Suprapubic skin (tissue), 4 donors: ENCODE measurements at regions not wholly inside any gene's neighbourhood (a gene's known extent, or its start where the extent isn't known, plus 50 kb on each side); places are given as distances from the start of the nearest gene placed in this dataset.

Source experiments
- POLR2A ChIP-seq, 2 donors: fragments of 450-650 bp; IDR thresholded peaks; one replicate each; pipeline ENCODE4 v1.6.1; 2017; ENCODE audit warnings: antibody characterized with exemption in 2 of 2, mild to moderate bottlenecking in 2 of 2, moderate library complexity in 2 of 2
- POLR2AphosphoS5 ChIP-seq, 3 donors: sonication (generic); formaldehyde crosslinking; IDR thresholded peaks; one replicate each; pipeline ENCODE4 v1.6.1; 2017; ENCODE audit warnings: antibody characterized with exemption in 3 of 3
- TF ChIP-seq, protein P1 (sequence below), 2 donors: fragments of 200-600 bp in 1 of 2; fragments of 450-650 bp in 1 of 2; sonication (generic) in 1 of 2; IDR thresholded peaks; one replicate each; pipeline ENCODE4 v1.5.1; 2016 to 2019; ENCODE audit warnings: antibody characterized with exemption in 2 of 2, mild to moderate bottlenecking in 1 of 2, moderate library complexity in 1 of 2

DNA sequence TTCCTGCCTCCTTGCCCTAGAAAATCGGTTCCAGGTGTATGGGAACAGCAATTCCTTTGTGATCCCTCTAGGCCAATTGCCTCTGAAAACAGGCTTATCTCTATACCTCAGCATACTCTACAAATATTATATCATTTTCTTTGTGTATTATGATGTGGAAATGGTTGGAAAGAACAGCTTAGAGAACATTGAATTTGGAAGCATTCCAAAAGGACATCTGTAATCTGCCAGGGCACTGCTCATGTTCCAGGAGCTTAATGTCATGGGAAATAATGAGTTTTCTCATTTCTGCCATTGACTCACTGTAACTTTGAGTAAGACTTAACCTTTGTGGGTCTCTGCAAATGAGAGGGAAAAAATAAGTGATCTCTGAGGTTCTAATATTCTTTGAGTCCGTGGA is 147.3 kb downstream of the UFM1 start:
- TF ChIP-seq POLR2AphosphoS5 (IDR thresholded peaks at IDR 0.05) (no peak), POLR2A (IDR thresholded peaks at IDR 0.05) (no peak)
- TF ChIP-seq, protein P1, sequence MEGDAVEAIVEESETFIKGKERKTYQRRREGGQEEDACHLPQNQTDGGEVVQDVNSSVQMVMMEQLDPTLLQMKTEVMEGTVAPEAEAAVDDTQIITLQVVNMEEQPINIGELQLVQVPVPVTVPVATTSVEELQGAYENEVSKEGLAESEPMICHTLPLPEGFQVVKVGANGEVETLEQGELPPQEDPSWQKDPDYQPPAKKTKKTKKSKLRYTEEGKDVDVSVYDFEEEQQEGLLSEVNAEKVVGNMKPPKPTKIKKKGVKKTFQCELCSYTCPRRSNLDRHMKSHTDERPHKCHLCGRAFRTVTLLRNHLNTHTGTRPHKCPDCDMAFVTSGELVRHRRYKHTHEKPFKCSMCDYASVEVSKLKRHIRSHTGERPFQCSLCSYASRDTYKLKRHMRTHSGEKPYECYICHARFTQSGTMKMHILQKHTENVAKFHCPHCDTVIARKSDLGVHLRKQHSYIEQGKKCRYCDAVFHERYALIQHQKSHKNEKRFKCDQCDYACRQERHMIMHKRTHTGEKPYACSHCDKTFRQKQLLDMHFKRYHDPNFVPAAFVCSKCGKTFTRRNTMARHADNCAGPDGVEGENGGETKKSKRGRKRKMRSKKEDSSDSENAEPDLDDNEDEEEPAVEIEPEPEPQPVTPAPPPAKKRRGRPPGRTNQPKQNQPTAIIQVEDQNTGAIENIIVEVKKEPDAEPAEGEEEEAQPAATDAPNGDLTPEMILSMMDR (IDR thresholded peaks at IDR 0.05): no peak
